ENCODE measurements at regions not wholly inside any gene's neighbourhood (a gene's known extent, or its start where the extent isn't known, plus 50 kb on each side); places are given as distances from the start of the nearest gene placed in this dataset.
"Not testable (repeated sequence)": the region's sequence is repeated elsewhere in the genome, so short reads cannot be mapped to it uniquely, and the experiment has no call there.

DNA sequence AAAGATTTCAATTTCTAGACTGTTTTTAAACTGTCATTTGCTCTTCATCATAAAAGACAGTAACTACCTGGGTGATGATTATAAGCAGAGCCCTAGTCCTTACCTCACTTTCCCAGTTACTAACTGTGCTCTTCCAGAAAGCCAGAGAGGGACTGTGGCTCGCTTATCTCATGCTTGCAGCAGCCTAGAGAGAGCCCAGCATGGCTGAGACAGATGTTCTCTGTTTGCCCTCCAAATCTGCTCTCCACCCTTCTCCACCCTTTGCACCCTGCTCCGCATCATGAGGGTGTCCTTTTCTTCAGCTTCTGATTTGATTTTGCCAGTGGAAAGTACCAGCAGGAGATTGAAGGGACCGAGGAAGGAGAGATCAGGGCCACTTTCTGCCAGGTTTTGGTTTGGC, 61.2 kb upstream of the SELENOP start:
- Mint-ChIP-seq H3K27me3 (peaks cover 4 to 17% (median 14%) of the 10 kb centered on the region in 5 donors), H3K4me3 (no peak overlapping the region), H3K27ac (no peak overlapping the region), H3K9me3 (peaks cover 0 to 25% (median 12%) of the 10 kb centered on the region in 9 donors), H3K36me3 (peaks cover 0 to 23% (median 8%) of the 10 kb centered on the region in 3 donors), H3K4me1 (peaks cover 0 to 14% (median 4%) of the 10 kb centered on the region in 4 donors)
- no peak for ATAC-seq
- no peak for DNase-seq
- POLR2A ChIA-PET, result no interaction called here

DNA sequence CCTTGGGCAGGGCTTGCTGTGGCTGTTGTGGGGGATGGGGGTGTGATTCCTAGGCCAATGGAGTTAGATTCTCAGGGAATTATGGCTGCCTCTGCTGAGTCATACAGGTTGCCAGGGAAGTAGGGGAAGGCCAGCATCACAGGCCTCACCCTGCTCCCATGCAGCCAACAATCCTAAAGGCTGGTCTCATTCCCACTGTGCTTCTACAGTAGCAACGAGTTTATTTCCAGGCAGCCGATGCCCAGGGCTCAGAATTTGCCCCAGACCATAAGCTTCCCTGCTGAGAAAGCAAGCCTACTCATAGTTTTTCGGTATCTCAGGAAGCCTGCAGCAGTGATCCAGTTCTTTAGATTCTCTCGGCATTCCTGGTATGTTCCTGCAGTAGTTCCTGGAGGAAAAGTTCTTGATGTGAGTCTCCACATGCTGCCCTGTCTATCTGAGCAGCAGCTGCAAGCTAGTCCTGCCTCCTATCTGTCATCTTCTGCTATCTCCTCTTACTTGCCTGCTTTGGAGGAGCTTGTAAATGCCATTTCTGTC, 59.3 kb upstream of the SELENOP start:
- no peak for ATAC-seq
- H3K27me3 Mint-ChIP-seq, result peaks cover 9 to 23% (median 19%) of the 10 kb centered on the region in 5 donors
- H3K4me1 Mint-ChIP-seq, result peaks cover 0 to 6% (median 4%) of the 10 kb centered on the region in 4 donors
- no peak for DNase-seq
- H3K27ac Mint-ChIP-seq, result no peak overlapping the region
- H3K4me3 Mint-ChIP-seq, result no peak overlapping the region
- POLR2A ChIA-PET, result no interaction called here
- H3K9me3 Mint-ChIP-seq, result peaks cover 0 to 41% (median 23%) of the 10 kb centered on the region in 9 donors
- H3K36me3 Mint-ChIP-seq, result peaks cover 0 to 28% (median 8%) of the 10 kb centered on the region in 3 donors

GRCh38 chr5:42868417-42868816, 56.7 kb upstream of the SELENOP start:
- H3K4me3 Mint-ChIP-seq, ATAC-seq, H3K4me1 Mint-ChIP-seq, DNase-seq, POLR2A ChIA-PET, H3K27ac Mint-ChIP-seq: not testable (repeated sequence)
- Mint-ChIP-seq H3K36me3 (peaks cover 0 to 44% (median 15%) of the 10 kb centered on the region in 3 donors), H3K27me3 (peaks cover 16 to 48% (median 29%) of the 10 kb centered on the region in 5 donors), H3K9me3 (peaks cover 5 to 61% (median 36%) of the 10 kb centered on the region in 9 donors)

- DNase-seq, POLR2A ChIA-PET, H3K4me1 Mint-ChIP-seq, H3K4me3 Mint-ChIP-seq, ATAC-seq, H3K27ac Mint-ChIP-seq: not testable (repeated sequence)
- peaks cover 17 to 56% (median 35%) of the 10 kb centered on the region in 5 donors for H3K27me3 Mint-ChIP-seq
- H3K36me3 Mint-ChIP-seq, result peaks cover 0 to 52% (median 17%) of the 10 kb centered on the region in 3 donors
- peaks cover 8 to 75% (median 41%) of the 10 kb centered on the region in 9 donors for H3K9me3 Mint-ChIP-seq
These were observed 53.1 kb upstream of the SELENOP start for GRCh38 chr5:42864749-42865148.
